MM.1S (cell line): ENCODE measurements at regions not wholly inside any gene's neighbourhood (a gene's known extent, or its start where the extent isn't known, plus 50 kb on each side); places are given as distances from the start of the nearest gene placed in this dataset.

Source experiments
- DNase-seq: peaks from one replicate; pipeline ENCODE4 v3.0.0-alpha.2; 2015
- H2AFZ ChIP-seq: fragments of 300-600 bp; sonication (generic); 2 replicates; pipeline ENCODE4 v1.6.0; 2016; ENCODE audit warnings: antibody characterized with exemption, low read length
- H3F3A ChIP-seq: fragments of 300-600 bp; sonication (generic); 2 replicates; pipeline ENCODE4 v1.6.1; 2016; ENCODE audit warnings: mild to moderate bottlenecking, antibody characterized with exemption, low read length, moderate library complexity, mixed read lengths; ENCODE audit not compliant: insufficient read depth
- H3K27ac ChIP-seq: fragments of 300-600 bp; sonication (generic); 2 replicates; pipeline ENCODE4 v1.5.1; 2016; ENCODE audit warnings: mild to moderate bottlenecking, low read length
- H3K27me3 ChIP-seq: fragments of 300-600 bp; sonication (generic); replicated peaks from 2 replicates; pipeline ENCODE4 v1.6.0; 2016; ENCODE audit warnings: low read length; ENCODE audit not compliant: insufficient read depth
- H3K36me3 ChIP-seq: fragments of 300-600 bp; sonication (generic); replicated peaks from 2 replicates; pipeline ENCODE4 v1.6.1; 2016; ENCODE audit warnings: mild to moderate bottlenecking, low read length, mixed read lengths; ENCODE audit not compliant: insufficient read depth
- H3K4me1 ChIP-seq: fragments of 300-600 bp; sonication (generic); 2 replicates; pipeline ENCODE4 v1.6.1; 2016; ENCODE audit warnings: low read length, mixed read lengths
- H3K4me2 ChIP-seq: fragments of 300-600 bp; sonication (generic); 2 replicates; pipeline ENCODE4 v1.6.0; 2016; ENCODE audit warnings: low read depth, low read length
- H3K4me3 ChIP-seq: fragments of 300-600 bp; sonication (generic); 2 replicates; pipeline ENCODE4 v1.5.1; 2016; ENCODE audit warnings: low read length, mixed read lengths
- H3K79me2 ChIP-seq: fragments of 300-600 bp; sonication (generic); 2 replicates; pipeline ENCODE4 v1.6.1; 2016; ENCODE audit warnings: mixed run types, low read length, mixed read lengths
- H3K9ac ChIP-seq: fragments of 300-600 bp; sonication (generic); 2 replicates; pipeline ENCODE4 v1.6.1; 2016; ENCODE audit warnings: low read length, mixed read lengths
- H3K9me2 ChIP-seq: fragments of 300-600 bp; sonication (generic); replicated peaks from 2 replicates; pipeline ENCODE4 v1.6.1; 2016; ENCODE audit warnings: mild to moderate bottlenecking, low read length, mixed read lengths; ENCODE audit not compliant: insufficient read depth
- H3K9me3 ChIP-seq: fragments of 300-600 bp; sonication (generic); replicated peaks from 2 replicates; pipeline ENCODE4 v1.6.1; 2016; ENCODE audit warnings: mild to moderate bottlenecking, low read length, mixed read lengths; ENCODE audit not compliant: insufficient read depth
- H4K20me1 ChIP-seq: fragments of 300-600 bp; sonication (generic); 2 replicates; pipeline ENCODE4 v1.6.1; 2016; ENCODE audit warnings: mild to moderate bottlenecking, low read length, moderate library complexity, mixed read lengths; ENCODE audit not compliant: insufficient read depth
- EZH2 ChIP-seq: fragments of 300-600 bp; sonication (generic); optimal IDR thresholded peaks from 2 replicates; pipeline ENCODE3; 2017; ENCODE audit warnings: low read depth, mild to moderate bottlenecking, antibody characterized with exemption, low read length, mixed read lengths
- EZH2phosphoT487 ChIP-seq: fragments of 300-600 bp; sonication (generic); IDR thresholded peaks from 2 replicates; pipeline ENCODE4 v1.6.1; 2018; ENCODE audit warnings: antibody characterized with exemption, low read length
- TF ChIP-seq, protein P1 (sequence below): fragments of 300-600 bp; sonication (generic); IDR thresholded peaks from 2 replicates; pipeline ENCODE4 v1.5.1; 2016; ENCODE audit warnings: antibody characterized with exemption, low read length, mixed read lengths

DNA sequence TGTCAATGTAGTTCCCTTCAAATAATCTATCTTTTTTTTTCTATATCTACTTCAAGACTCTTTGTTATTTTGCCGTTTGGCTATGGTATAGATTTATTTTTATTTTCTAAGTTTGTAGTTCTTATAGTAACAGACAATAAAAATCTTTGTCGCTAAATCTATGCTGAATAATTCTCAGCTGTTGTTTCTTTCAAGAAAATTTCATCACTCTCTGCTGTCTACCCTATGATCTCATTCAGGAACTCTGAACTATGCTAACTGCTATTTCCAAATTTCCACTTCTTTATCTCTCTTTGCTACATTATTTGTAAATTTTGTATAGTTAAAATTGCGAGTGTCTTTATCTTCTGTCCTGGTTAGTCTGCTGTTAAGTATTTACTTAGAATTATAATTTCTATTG lies 353.6 kb downstream of the LRFN5 start:
- no peak for DNase-seq
- no peak overlapping the region for H3K9ac ChIP-seq
- no peaks in the 10 kb centered on the region for H3K4me1 ChIP-seq
- no peaks in the 10 kb centered on the region for H3K79me2 ChIP-seq
- H3F3A ChIP-seq = no peaks in the 10 kb centered on the region
- H3K9me2 ChIP-seq = no peaks in the 10 kb centered on the region
- no peak overlapping the region for H3K4me3 ChIP-seq
- TF ChIP-seq, protein P1, sequence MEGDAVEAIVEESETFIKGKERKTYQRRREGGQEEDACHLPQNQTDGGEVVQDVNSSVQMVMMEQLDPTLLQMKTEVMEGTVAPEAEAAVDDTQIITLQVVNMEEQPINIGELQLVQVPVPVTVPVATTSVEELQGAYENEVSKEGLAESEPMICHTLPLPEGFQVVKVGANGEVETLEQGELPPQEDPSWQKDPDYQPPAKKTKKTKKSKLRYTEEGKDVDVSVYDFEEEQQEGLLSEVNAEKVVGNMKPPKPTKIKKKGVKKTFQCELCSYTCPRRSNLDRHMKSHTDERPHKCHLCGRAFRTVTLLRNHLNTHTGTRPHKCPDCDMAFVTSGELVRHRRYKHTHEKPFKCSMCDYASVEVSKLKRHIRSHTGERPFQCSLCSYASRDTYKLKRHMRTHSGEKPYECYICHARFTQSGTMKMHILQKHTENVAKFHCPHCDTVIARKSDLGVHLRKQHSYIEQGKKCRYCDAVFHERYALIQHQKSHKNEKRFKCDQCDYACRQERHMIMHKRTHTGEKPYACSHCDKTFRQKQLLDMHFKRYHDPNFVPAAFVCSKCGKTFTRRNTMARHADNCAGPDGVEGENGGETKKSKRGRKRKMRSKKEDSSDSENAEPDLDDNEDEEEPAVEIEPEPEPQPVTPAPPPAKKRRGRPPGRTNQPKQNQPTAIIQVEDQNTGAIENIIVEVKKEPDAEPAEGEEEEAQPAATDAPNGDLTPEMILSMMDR = no peak
- TF ChIP-seq EZH2 = no peak
- TF ChIP-seq EZH2phosphoT487 = no peak
- H2AFZ ChIP-seq = no peak overlapping the region
- no peaks in the 10 kb centered on the region for H3K9me3 ChIP-seq
- H3K36me3 ChIP-seq = no peaks in the 10 kb centered on the region
- no peaks in the 10 kb centered on the region for H4K20me1 ChIP-seq
- no peak overlapping the region for H3K4me2 ChIP-seq
- no peaks in the 10 kb centered on the region for H3K27me3 ChIP-seq
- H3K27ac ChIP-seq = no peak overlapping the region

DNA sequence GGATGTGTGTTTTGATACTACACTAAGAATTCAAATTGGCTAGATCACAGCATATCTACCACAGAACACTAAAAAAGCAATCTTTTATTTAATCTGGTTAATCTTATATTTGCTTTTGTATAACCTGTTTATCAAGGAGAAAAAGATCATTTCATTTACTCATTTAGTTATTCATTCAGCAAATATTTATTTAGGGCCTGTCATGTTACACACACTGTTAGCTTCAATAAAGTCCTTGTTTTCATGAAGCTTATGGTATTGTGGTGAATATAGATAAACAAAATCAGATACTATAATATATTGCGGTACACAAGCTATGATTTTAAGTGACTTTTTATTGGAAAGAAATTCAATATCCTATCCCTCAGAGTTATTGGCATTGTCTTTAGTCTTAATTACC lies 350.8 kb downstream of the LRFN5 start:
- Histone ChIP-seq H3K4me1 (no peaks in the 10 kb centered on the region), H4K20me1 (no peaks in the 10 kb centered on the region), H3K9ac (no peak overlapping the region), H3K4me3 (no peak overlapping the region), H3K27me3 (no peaks in the 10 kb centered on the region), H3F3A (no peaks in the 10 kb centered on the region), H3K27ac (no peak overlapping the region), H3K79me2 (no peaks in the 10 kb centered on the region), H3K4me2 (no peak overlapping the region), H3K9me3 (no peaks in the 10 kb centered on the region), H3K36me3 (no peaks in the 10 kb centered on the region), H3K9me2 (no peaks in the 10 kb centered on the region), H2AFZ (no peak overlapping the region)
- DNase-seq = no peak
- TF ChIP-seq EZH2phosphoT487 (no peak), EZH2 (no peak)
- TF ChIP-seq, protein P1 = no peak
